Smooth muscle cell (in vitro differentiated cells): ENCODE measurements at regions not wholly inside any gene's neighbourhood (a gene's known extent, or its start where the extent isn't known, plus 50 kb on each side); places are given as distances from the start of the nearest gene placed in this dataset.

ENCODE experiments used
- DNase-seq: peaks from one replicate; lab custom pipeline; 2025; ENCODE audit not compliant: unreplicated experiment; lab: John Stamatoyannopoulos, UW
- H2AFZ ChIP-seq: fragments of 200-600 bp; sonication (generic); 2 replicates; pipeline ENCODE4 v1.6.0; 2016; ENCODE audit warnings: antibody characterized with exemption, low read depth, mild to moderate bottlenecking
- H3F3A ChIP-seq: fragments of 200-600 bp; sonication (generic); 2 replicates; pipeline ENCODE4 v1.6.0; 2017; ENCODE audit warnings: antibody characterized with exemption, low read depth
- H3K27ac ChIP-seq: fragments of 200-600 bp; sonication (generic); 2 replicates; pipeline ENCODE4 v1.5.1; 2016; ENCODE audit warnings: low read depth, mild to moderate bottlenecking
- H3K27me3 ChIP-seq: fragments of 200-600 bp; sonication (generic); 2 replicates; pipeline ENCODE4 v1.6.1; 2016; ENCODE audit warnings: low read depth, mild to moderate bottlenecking
- H3K36me3 ChIP-seq: fragments of 200-600 bp; sonication (generic); 2 replicates; pipeline ENCODE4 v1.5.1; 2016; ENCODE audit warnings: low read depth
- H3K4me1 ChIP-seq: fragments of 200-600 bp; sonication (generic); 2 replicates; pipeline ENCODE4 v1.5.1; 2016; ENCODE audit warnings: low read depth
- H3K4me2 ChIP-seq: fragments of 200-600 bp; sonication (generic); 2 replicates; pipeline ENCODE4 v1.6.0; 2016; ENCODE audit warnings: mild to moderate bottlenecking
- H3K4me3 ChIP-seq: fragments of 200-600 bp; sonication (generic); 2 replicates; pipeline ENCODE4 v1.5.1; 2016; ENCODE audit warnings: mild to moderate bottlenecking
- H3K79me2 ChIP-seq: fragments of 200-600 bp; sonication (generic); 2 replicates; pipeline ENCODE4 v1.6.0; 2016; ENCODE audit warnings: low read depth, mild to moderate bottlenecking
- H3K9ac ChIP-seq: fragments of 200-600 bp; sonication (generic); 2 replicates; pipeline ENCODE4 v1.6.0; 2016; ENCODE audit warnings: low read depth
- H3K9me3 ChIP-seq: fragments of 200-600 bp; sonication (generic); replicated peaks from 2 replicates; pipeline ENCODE4 v1.5.1; 2016; ENCODE audit warnings: low read depth
- H4K20me1 ChIP-seq: fragments of 200-600 bp; sonication (generic); 2 replicates; pipeline ENCODE4 v1.6.0; 2016; ENCODE audit warnings: low read depth
- WGBS: methylation state at CpG from one replicate; pipeline ENCODE4 v1.1.7; 2016; ENCODE audit warnings: low lambda C conversion rate; 5-methylcytosine and 5-hydroxymethylcytosine counted together
- TF ChIP-seq, protein P1 (sequence below): fragments of 200-600 bp; sonication (generic); IDR thresholded peaks from 2 replicates; pipeline ENCODE4 v1.5.1; 2017; ENCODE audit warnings: borderline replicate concordance, mild to moderate bottlenecking, antibody characterized with exemption; ENCODE audit not compliant: insufficient read depth, poor library complexity, severe bottlenecking

DNA sequence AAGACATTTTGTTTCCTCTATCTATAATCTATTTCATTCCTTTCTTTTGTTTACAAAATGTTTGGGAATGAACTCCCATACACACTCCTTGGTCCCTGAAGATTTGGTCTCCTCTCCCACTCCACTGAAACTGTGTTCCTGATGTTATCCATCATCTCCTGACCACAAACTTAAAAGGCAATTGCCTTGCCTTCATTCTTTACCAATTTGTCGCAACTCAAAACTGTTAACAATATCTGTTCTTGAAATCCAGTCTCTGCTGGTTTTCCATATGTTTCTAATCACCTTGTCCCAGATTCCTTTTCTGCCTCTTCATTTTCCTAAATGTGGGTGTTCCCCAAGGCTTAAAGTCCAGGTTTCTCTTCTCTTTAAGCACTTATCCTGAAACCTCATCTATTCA is 262.2 kb upstream of the TTC29 start:
- TF ChIP-seq, protein P1, sequence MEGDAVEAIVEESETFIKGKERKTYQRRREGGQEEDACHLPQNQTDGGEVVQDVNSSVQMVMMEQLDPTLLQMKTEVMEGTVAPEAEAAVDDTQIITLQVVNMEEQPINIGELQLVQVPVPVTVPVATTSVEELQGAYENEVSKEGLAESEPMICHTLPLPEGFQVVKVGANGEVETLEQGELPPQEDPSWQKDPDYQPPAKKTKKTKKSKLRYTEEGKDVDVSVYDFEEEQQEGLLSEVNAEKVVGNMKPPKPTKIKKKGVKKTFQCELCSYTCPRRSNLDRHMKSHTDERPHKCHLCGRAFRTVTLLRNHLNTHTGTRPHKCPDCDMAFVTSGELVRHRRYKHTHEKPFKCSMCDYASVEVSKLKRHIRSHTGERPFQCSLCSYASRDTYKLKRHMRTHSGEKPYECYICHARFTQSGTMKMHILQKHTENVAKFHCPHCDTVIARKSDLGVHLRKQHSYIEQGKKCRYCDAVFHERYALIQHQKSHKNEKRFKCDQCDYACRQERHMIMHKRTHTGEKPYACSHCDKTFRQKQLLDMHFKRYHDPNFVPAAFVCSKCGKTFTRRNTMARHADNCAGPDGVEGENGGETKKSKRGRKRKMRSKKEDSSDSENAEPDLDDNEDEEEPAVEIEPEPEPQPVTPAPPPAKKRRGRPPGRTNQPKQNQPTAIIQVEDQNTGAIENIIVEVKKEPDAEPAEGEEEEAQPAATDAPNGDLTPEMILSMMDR: no peak
- Histone ChIP-seq H3K4me1 (no peaks in the 10 kb centered on the region), H3K9ac (no peak overlapping the region), H3K4me2 (no peak overlapping the region), H3K9me3 (no peaks in the 10 kb centered on the region), H3K27me3 (no peaks in the 10 kb centered on the region), H3K4me3 (no peak overlapping the region), H2AFZ (no peak overlapping the region), H3F3A (no peaks in the 10 kb centered on the region), H4K20me1 (no peaks in the 10 kb centered on the region), H3K27ac (no peak overlapping the region), H3K79me2 (no peaks in the 10 kb centered on the region), H3K36me3 (no peaks in the 10 kb centered on the region)
- 67% methylated on average over 1 of the region's 1 CpG for WGBS
- DNase-seq: no peak

DNA sequence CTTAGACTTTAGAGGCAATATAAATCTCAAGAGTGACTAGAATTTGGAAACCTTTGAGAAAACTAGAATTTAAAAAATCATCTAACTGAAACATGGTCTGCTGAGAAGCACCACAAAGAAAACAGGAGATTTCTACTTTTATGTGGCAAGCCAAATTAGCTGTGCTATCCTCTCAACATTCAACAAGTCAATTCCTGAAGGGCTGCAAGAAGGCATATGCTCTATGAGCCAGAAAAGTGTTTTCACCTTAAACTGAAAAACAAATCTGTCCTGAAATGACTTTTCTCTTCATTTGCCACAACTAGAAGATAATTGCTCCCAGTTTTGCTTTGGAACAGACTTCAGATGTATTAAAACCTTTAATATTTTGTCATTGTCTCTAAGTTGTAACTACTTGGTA is 263.2 kb upstream of the EDNRA start:
- H2AFZ ChIP-seq: no peak overlapping the region
- no peaks in the 10 kb centered on the region for H3F3A ChIP-seq
- H3K4me3 ChIP-seq: no peak overlapping the region
- H3K79me2 ChIP-seq: no peaks in the 10 kb centered on the region
- H3K36me3 ChIP-seq: no peaks in the 10 kb centered on the region
- H3K9ac ChIP-seq: no peak overlapping the region
- H3K27ac ChIP-seq: no peak overlapping the region
- H3K4me1 ChIP-seq: no peaks in the 10 kb centered on the region
- no peak overlapping the region for H3K4me2 ChIP-seq
- no peaks in the 10 kb centered on the region for H4K20me1 ChIP-seq
- no peak for DNase-seq
- H3K27me3 ChIP-seq: no peaks in the 10 kb centered on the region
- TF ChIP-seq, protein P1: no peak
- H3K9me3 ChIP-seq: no peaks in the 10 kb centered on the region

DNA sequence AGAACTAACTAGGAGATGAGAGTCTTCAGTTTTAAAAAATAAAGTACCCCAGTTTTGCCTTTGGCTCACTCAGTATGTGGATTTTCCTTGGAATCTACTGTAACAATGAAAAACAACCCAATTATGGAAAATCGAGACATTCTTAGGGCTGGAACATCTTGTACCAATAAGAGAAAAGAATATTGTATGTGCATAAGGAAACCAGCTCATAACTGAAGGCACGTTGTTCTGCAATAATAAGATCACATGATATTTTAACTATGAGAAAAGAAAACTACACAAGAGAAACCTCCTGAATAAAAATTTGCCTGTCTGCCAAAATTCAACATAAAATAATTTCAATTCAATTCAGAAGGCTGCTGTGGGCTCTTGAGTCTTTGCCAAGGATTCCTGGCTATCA is 261.8 kb upstream of the EDNRA start:
- TF ChIP-seq, protein P1: no peak
- H3K4me2 ChIP-seq: no peak overlapping the region
- no peak overlapping the region for H3K4me3 ChIP-seq
- DNase-seq: no peak
- H3K9me3 ChIP-seq: no peaks in the 10 kb centered on the region
- no peaks in the 10 kb centered on the region for H3F3A ChIP-seq
- no peaks in the 10 kb centered on the region for H3K4me1 ChIP-seq
- H3K79me2 ChIP-seq: no peaks in the 10 kb centered on the region
- H3K27ac ChIP-seq: no peak overlapping the region
- H3K36me3 ChIP-seq: no peaks in the 10 kb centered on the region
- 84% methylated on average over 2 of the region's 2 CpGs for WGBS
- H2AFZ ChIP-seq: no peak overlapping the region
- no peaks in the 10 kb centered on the region for H4K20me1 ChIP-seq
- H3K27me3 ChIP-seq: no peaks in the 10 kb centered on the region
- H3K9ac ChIP-seq: no peak overlapping the region

DNA sequence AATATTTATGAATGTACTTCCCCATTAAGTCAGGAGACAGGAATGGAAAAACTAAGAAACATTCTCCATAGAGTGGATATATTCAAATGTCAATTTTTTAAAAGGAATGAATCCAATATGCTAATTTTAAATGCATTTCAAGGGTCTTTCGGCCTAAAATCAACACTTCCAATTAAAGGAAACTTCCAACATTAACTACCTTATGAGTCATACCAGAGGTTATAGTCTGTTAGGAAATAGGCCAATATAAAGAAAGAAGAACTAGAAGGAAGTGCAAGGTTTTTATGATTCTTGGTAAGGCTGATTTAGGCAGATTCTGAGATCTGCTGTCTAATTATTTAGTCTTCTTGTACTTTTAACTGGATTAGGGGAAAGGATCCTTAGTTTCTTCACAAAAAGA is 260.1 kb upstream of the EDNRA start:
- Histone ChIP-seq H3K4me3 (no peak overlapping the region), H3K9me3 (no peaks in the 10 kb centered on the region), H3K79me2 (no peaks in the 10 kb centered on the region), H3K36me3 (no peaks in the 10 kb centered on the region), H4K20me1 (no peaks in the 10 kb centered on the region), H3F3A (no peaks in the 10 kb centered on the region), H2AFZ (no peak overlapping the region), H3K27ac (no peak overlapping the region), H3K27me3 (no peaks in the 10 kb centered on the region), H3K9ac (no peak overlapping the region), H3K4me2 (no peak overlapping the region), H3K4me1 (no peaks in the 10 kb centered on the region)
- WGBS: 88% methylated on average over 1 of the region's 1 CpG
- TF ChIP-seq, protein P1: no peak
- no peak for DNase-seq
